Endothelial cell of umbilical vein (primary cell): ENCODE measurements at regions not wholly inside any gene's neighbourhood (a gene's known extent, or its start where the extent isn't known, plus 50 kb on each side); places are given as distances from the start of the nearest gene placed in this dataset.

Experiments
- BruUV-seq: library from RNA; stranded (reverse); fragments of 400-500 nt; replicated peaks from 2 replicates; lab custom pipeline; 2021; lab: Mats Ljungman, UMichigan
- CTCF ChIA-PET: fragments of 300-600, 350-600 bp; sonication (Branson Sonifier 250); formaldehyde crosslinking; loops from one replicate; lab custom pipeline; 2021; ENCODE audit warnings: antibody characterized with exemption, inconsistent platforms; lab: Charles Lee
- POLR2A ChIA-PET: fragments of 300-600, 350-600 bp; sonication (Branson Sonifier 250); formaldehyde crosslinking; loops from one replicate; lab custom pipeline; 2021; ENCODE audit warnings: antibody characterized with exemption, inconsistent platforms; lab: Charles Lee
- DNase-seq: peaks from one replicate; pipeline ENCODE4 v3.0.0-alpha.2; 2011; ENCODE audit warnings: low read depth, low spot score
- FAIRE-seq: peaks from 2 replicates; lab custom pipeline; 2011; peaks lifted over from hg19 to GRCh38; lab: Jason Lieb, UNC
- H2AFZ ChIP-seq: 2 replicates; pipeline ENCODE4 v1.6.0; 2012; ENCODE audit warnings: low read depth, low read length, control low read depth, inconsistent platforms
- H3K27ac ChIP-seq: 2 replicates; pipeline ENCODE4 v1.5.1; 2011; ENCODE audit warnings: low read depth, mild to moderate bottlenecking, control low read depth, low read length, moderate library complexity; ENCODE audit not compliant: insufficient read depth
- H3K27me3 ChIP-seq, 2 experiments: 2 replicates each; pipeline versions ENCODE4 v1.6.0 to v1.6.1; 2011; ENCODE audit warnings: low read length in 2 of 2, mixed read lengths in 1 of 2; ENCODE audit not compliant: control insufficient read depth in 2 of 2, insufficient read depth in 2 of 2
- H3K36me3 ChIP-seq, 2 experiments: 2 replicates in 1 of 2; 3 replicates in 1 of 2; pipeline ENCODE4 v1.5.1; 2011; ENCODE audit warnings: low read length in 2 of 2, mild to moderate bottlenecking in 1 of 2, moderate library complexity in 1 of 2; ENCODE audit not compliant: control insufficient read depth in 2 of 2, insufficient read depth in 2 of 2; ENCODE audit errors: extremely low read depth in 1 of 2
- H3K4me1 ChIP-seq: 3 replicates; pipeline ENCODE4 v1.5.1; 2011; ENCODE audit warnings: mild to moderate bottlenecking, low read length; ENCODE audit not compliant: control insufficient read depth, insufficient read depth; ENCODE audit errors: extremely low read depth
- H3K4me2 ChIP-seq: 2 replicates; pipeline ENCODE4 v1.6.1; 2011; ENCODE audit warnings: low read length, control low read depth, mixed read lengths; ENCODE audit not compliant: insufficient read depth
- H3K4me3 ChIP-seq, 3 experiments: fragments of 200-600 bp in 1 of 3; sonication (generic), shearing (Covaris generic) in 1 of 3; replicated peaks in 1 of 3; 2 replicates each; pipeline ENCODE4 v1.5.1; 2011 to 2016; ENCODE audit warnings: control low read depth in 3 of 3, low read length in 3 of 3, mild to moderate bottlenecking in 2 of 3, inconsistent platforms in 1 of 3, low read depth in 1 of 3, moderate library complexity in 1 of 3; ENCODE audit not compliant: insufficient read depth in 1 of 3
- H3K79me2 ChIP-seq: 2 replicates; pipeline ENCODE4 v1.6.0; 2012; ENCODE audit warnings: low read length, inconsistent platforms; ENCODE audit not compliant: control insufficient read depth, insufficient read depth
- H3K9ac ChIP-seq: replicated peaks from 2 replicates; pipeline ENCODE3; 2011; ENCODE audit warnings: low read length, control low read depth; ENCODE audit not compliant: insufficient read depth; ENCODE audit errors: extremely low read depth
- H3K9me1 ChIP-seq: replicated peaks from 3 replicates; pipeline ENCODE4 v1.6.0; 2011; ENCODE audit warnings: mild to moderate bottlenecking, low read length; ENCODE audit not compliant: control insufficient read depth, insufficient read depth; ENCODE audit errors: extremely low read depth
- H3K9me3 ChIP-seq: replicated peaks from 2 replicates; pipeline ENCODE4 v1.5.1; 2012; ENCODE audit warnings: low read length, inconsistent platforms; ENCODE audit not compliant: control insufficient read depth, insufficient read depth
- H4K20me1 ChIP-seq: replicated peaks from 2 replicates; pipeline ENCODE3; 2011; ENCODE audit warnings: mild to moderate bottlenecking, low read length; ENCODE audit not compliant: control insufficient read depth, insufficient read depth; ENCODE audit errors: extremely low read depth
- EZH2 ChIP-seq: IDR thresholded peaks from 2 replicates; pipeline ENCODE4 v1.6.1; 2012; ENCODE audit warnings: borderline replicate concordance, low read depth, mild to moderate bottlenecking, moderate library complexity, low read length, inconsistent platforms; ENCODE audit not compliant: severe bottlenecking
- FOS ChIP-seq: IDR thresholded peaks from 2 replicates; pipeline ENCODE4 v1.6.1; 2011; ENCODE audit warnings: mild to moderate bottlenecking, low read length, moderate library complexity, borderline replicate concordance; ENCODE audit not compliant: insufficient read depth
- GATA2 ChIP-seq: IDR thresholded peaks from 2 replicates; pipeline ENCODE4 v1.7.0; 2011; ENCODE audit warnings: low read depth, mild to moderate bottlenecking, moderate library complexity, mixed read lengths, low read length; ENCODE audit not compliant: insufficient read length, insufficient read depth
- JUN ChIP-seq: IDR thresholded peaks from 2 replicates; pipeline ENCODE4 v1.6.1; 2011; ENCODE audit warnings: borderline replicate concordance, low read depth; ENCODE audit not compliant: insufficient read length, insufficient read depth
- MYC ChIP-seq: IDR thresholded peaks from one replicate; pipeline ENCODE4 v1.6.1; 2011; ENCODE audit warnings: mild to moderate bottlenecking, low read depth, low read length
- POLR2A ChIP-seq: IDR thresholded peaks from 2 replicates; pipeline ENCODE4 v1.6.1; 2012; ENCODE audit warnings: low read depth, mild to moderate bottlenecking, control low read depth, low read length
- POLR2AphosphoS5 ChIP-seq: IDR thresholded peaks from 2 replicates; pipeline ENCODE4 v1.6.1; 2012; ENCODE audit warnings: low read depth, mild to moderate bottlenecking, control low read depth, low read length, moderate library complexity; ENCODE audit not compliant: insufficient read depth
- dilution Hi-C: fragments of 300-500 bp; cut with MboI; formaldehyde crosslinking; loops from one replicate; pipeline ENCODE4 v1.15.0; 2019; ENCODE audit warnings: low sequenced_read_pairs; ENCODE audit not compliant: extremely low pct_ligation_motif_present
- intact Hi-C: fragments of 100-400 bp; cut with micrococcal nuclease; formaldehyde crosslinking; loops from one replicate; pipeline ENCODE4 v1.10.0; 2022
- TF ChIP-seq, protein P1 (sequence below): IDR thresholded peaks from 2 replicates; pipeline ENCODE4 v1.6.1; 2011; ENCODE audit not compliant: insufficient read depth, insufficient read length
- TF ChIP-seq, protein P2 (sequence below), 2 donors: IDR thresholded peaks; 1 replicate in 1 of 2; 2 replicates in 1 of 2; pipeline ENCODE4 v1.5.1; 2011; ENCODE audit warnings: low read length in 2 of 2, mild to moderate bottlenecking in 2 of 2, moderate library complexity in 2 of 2, control low read depth in 1 of 2, inconsistent platforms in 1 of 2, low read depth in 1 of 2; ENCODE audit not compliant: insufficient read depth in 1 of 2; ENCODE audit errors: extremely low read depth in 1 of 2

DNA sequence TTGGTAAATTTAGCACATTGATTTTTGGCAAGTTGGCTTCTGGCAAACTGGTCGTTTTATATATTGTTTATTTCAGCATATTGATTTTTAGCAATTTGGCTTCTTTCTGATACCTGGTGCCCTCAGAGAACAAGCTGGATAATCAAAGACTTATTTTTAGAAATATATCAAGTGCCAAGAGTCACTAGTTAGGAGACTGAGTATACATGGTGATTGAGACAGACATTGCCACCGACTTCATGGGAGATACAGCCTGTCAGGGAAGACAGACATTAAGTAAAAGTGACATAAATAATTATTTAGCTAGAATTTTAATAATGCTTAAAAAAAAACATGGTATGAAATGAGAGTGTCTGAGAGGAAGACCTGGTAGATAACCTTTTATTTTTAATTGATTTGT, 242.3 kb upstream of the MTNR1B start:
- TF ChIP-seq GATA2 (no peak), EZH2 (no peak), POLR2AphosphoS5 (no peak), MYC (no peak), FOS (no peak), POLR2A (no peak), JUN (no peak)
- TF ChIP-seq, protein P1, sequence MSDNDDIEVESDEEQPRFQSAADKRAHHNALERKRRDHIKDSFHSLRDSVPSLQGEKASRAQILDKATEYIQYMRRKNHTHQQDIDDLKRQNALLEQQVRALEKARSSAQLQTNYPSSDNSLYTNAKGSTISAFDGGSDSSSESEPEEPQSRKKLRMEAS, result no peak
- TF ChIP-seq, protein P2, sequence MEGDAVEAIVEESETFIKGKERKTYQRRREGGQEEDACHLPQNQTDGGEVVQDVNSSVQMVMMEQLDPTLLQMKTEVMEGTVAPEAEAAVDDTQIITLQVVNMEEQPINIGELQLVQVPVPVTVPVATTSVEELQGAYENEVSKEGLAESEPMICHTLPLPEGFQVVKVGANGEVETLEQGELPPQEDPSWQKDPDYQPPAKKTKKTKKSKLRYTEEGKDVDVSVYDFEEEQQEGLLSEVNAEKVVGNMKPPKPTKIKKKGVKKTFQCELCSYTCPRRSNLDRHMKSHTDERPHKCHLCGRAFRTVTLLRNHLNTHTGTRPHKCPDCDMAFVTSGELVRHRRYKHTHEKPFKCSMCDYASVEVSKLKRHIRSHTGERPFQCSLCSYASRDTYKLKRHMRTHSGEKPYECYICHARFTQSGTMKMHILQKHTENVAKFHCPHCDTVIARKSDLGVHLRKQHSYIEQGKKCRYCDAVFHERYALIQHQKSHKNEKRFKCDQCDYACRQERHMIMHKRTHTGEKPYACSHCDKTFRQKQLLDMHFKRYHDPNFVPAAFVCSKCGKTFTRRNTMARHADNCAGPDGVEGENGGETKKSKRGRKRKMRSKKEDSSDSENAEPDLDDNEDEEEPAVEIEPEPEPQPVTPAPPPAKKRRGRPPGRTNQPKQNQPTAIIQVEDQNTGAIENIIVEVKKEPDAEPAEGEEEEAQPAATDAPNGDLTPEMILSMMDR (IDR thresholded peaks at IDR 0.05; ENCODE audit: extremely low read depth in 1 of 2, insufficient read depth in 1 of 2, low read depth in 1 of 2, low read length in 2 of 2), result no peak
- CTCF ChIA-PET, result no interaction called here
- FAIRE-seq (no peak), DNase-seq (no peak)
- Histone ChIP-seq H3K9me3 (no peaks in the 10 kb centered on the region), H3K27ac (no peak overlapping the region), H3K4me1 (no peaks in the 10 kb centered on the region), H3K9ac (no peak overlapping the region), H3K27me3 (no peaks in the 10 kb centered on the region), H4K20me1 (no peaks in the 10 kb centered on the region), H3K4me2 (no peak overlapping the region), H3K36me3 (no peaks in the 10 kb centered on the region), H3K4me3 (no peak overlapping the region), H3K9me1 (no peaks in the 10 kb centered on the region), H2AFZ (no peak overlapping the region), H3K79me2 (no peaks in the 10 kb centered on the region)
- POLR2A ChIA-PET, result no interaction called here
- intact Hi-C loops, result no loop called here
- dilution Hi-C loops, result no loop called here
- BruUV-seq, result no TSS peak
